H1 (cell line): ENCODE measurements at regions not wholly inside any gene's neighbourhood (a gene's known extent, or its start where the extent isn't known, plus 50 kb on each side); places are given as distances from the start of the nearest gene placed in this dataset.

Experiments used
- NRF1 ChIP-seq: IDR thresholded peaks from 2 replicates; pipeline ENCODE4 v1.6.1; 2011; ENCODE audit warnings: mild to moderate bottlenecking, low read depth, low read length, improper control_type of control experiment
- YY1 ChIP-seq: IDR thresholded peaks from 2 replicates; pipeline ENCODE4 v1.6.1; 2011; ENCODE audit warnings: low read depth, mild to moderate bottlenecking, low read length

- no peak for TF ChIP-seq NRF1
- no peak for TF ChIP-seq YY1
These were observed 347.2 kb upstream of the TRIB2 start (continued) for GRCh38 chr2:12369566-12369965.
